H9 (cell line): ENCODE measurements at regions not wholly inside any gene's neighbourhood (a gene's known extent, or its start where the extent isn't known, plus 50 kb on each side); places are given as distances from the start of the nearest gene placed in this dataset.
"Not testable (repeated sequence)": the region's sequence is repeated elsewhere in the genome, so short reads cannot be mapped to it uniquely, and the experiment has no call there.

Source experiments
- DNase-seq: peaks from one replicate; pipeline ENCODE4 v3.0.0-alpha.2; 2017
- H2AFZ ChIP-seq: one replicate; pipeline ENCODE4 v1.6.1; 2013; ENCODE audit warnings: mild to moderate bottlenecking, low read length, control low read depth, moderate library complexity
- H2AK5ac ChIP-seq: 2 replicates; pipeline ENCODE4 v1.6.1; 2013; ENCODE audit warnings: low read length, control low read depth, mixed read lengths; ENCODE audit not compliant: insufficient read length
- H2BK120ac ChIP-seq: one replicate; pipeline ENCODE4 v1.6.1; 2013; ENCODE audit warnings: low read depth, mild to moderate bottlenecking, low read length, control low read depth, inconsistent platforms; ENCODE audit not compliant: poor library complexity, severe bottlenecking
- H2BK12ac ChIP-seq: 2 replicates; pipeline ENCODE4 v1.6.1; 2013; ENCODE audit warnings: low read length, control low read depth, mixed read lengths, low read depth; ENCODE audit not compliant: insufficient read length
- H2BK15ac ChIP-seq: 2 replicates; pipeline ENCODE4 v1.6.1; 2013; ENCODE audit warnings: low read depth, low read length, control low read depth
- H2BK20ac ChIP-seq: one replicate; pipeline ENCODE4 v1.6.1; 2013; ENCODE audit warnings: low read depth, mild to moderate bottlenecking, low read length, control low read depth, inconsistent platforms; ENCODE audit not compliant: poor library complexity, severe bottlenecking
- H2BK5ac ChIP-seq: 2 replicates; pipeline ENCODE4 v1.6.1; 2013; ENCODE audit warnings: low read length, control low read depth, mixed read lengths; ENCODE audit not compliant: insufficient read length
- H3K14ac ChIP-seq: 2 replicates; pipeline ENCODE4 v1.6.1; 2013; ENCODE audit warnings: low read length, control low read depth; ENCODE audit not compliant: insufficient read depth
- H3K18ac ChIP-seq: 2 replicates; pipeline ENCODE4 v1.6.1; 2013; ENCODE audit warnings: low read depth, mild to moderate bottlenecking, mixed read lengths, low read length, control low read depth; ENCODE audit not compliant: insufficient read length
- H3K23ac ChIP-seq: 2 replicates; pipeline ENCODE4 v1.6.1; 2013; ENCODE audit warnings: low read length, control low read depth, mixed read lengths, low read depth; ENCODE audit not compliant: insufficient read length
- H3K23me2 ChIP-seq: 2 replicates; pipeline ENCODE4 v1.6.1; 2013; ENCODE audit warnings: low read depth, mild to moderate bottlenecking, mixed read lengths, low read length, control low read depth; ENCODE audit not compliant: insufficient read length, poor library complexity, severe bottlenecking
- H3K27ac ChIP-seq: 2 replicates; pipeline ENCODE4 v1.5.1; 2013; ENCODE audit warnings: low read length, control low read depth, mixed read lengths, low read depth; ENCODE audit not compliant: insufficient read length
- H3K27me3 ChIP-seq: 2 replicates; pipeline ENCODE4 v1.6.1; 2013; ENCODE audit warnings: low read length, control low read depth, inconsistent platforms; ENCODE audit not compliant: insufficient read depth
- H3K4ac ChIP-seq: 2 replicates; pipeline ENCODE4 v1.6.1; 2013; ENCODE audit warnings: low read depth, mild to moderate bottlenecking, control low read depth, inconsistent platforms, low read length, moderate library complexity
- H3K4me1 ChIP-seq: 2 replicates; pipeline ENCODE4 v1.6.1; 2013; ENCODE audit warnings: low read length, control low read depth, inconsistent platforms; ENCODE audit not compliant: insufficient read depth
- H3K4me2 ChIP-seq: 2 replicates; pipeline ENCODE4 v1.6.1; 2013; ENCODE audit warnings: low read length, control low read depth, mixed read lengths; ENCODE audit not compliant: insufficient read length, insufficient read depth
- H3K56ac ChIP-seq: 2 replicates; pipeline ENCODE4 v1.6.1; 2013; ENCODE audit warnings: low read depth, mild to moderate bottlenecking, mixed read lengths, low read length, control low read depth; ENCODE audit not compliant: insufficient read length
- H3K79me1 ChIP-seq: 2 replicates; pipeline ENCODE4 v1.6.1; 2013; ENCODE audit warnings: low read depth, mild to moderate bottlenecking, moderate library complexity, low read length, control low read depth, inconsistent platforms; ENCODE audit not compliant: insufficient read depth, poor library complexity, severe bottlenecking
- H3K79me2 ChIP-seq: 2 replicates; pipeline ENCODE4 v1.6.1; 2013; ENCODE audit warnings: low read length, control low read depth, inconsistent platforms; ENCODE audit not compliant: insufficient read depth
- H3K9ac ChIP-seq: 2 replicates; pipeline ENCODE4 v1.6.1; 2013; ENCODE audit warnings: low read length, control low read depth, mixed read lengths; ENCODE audit not compliant: insufficient read length; ENCODE audit errors: extremely low read depth
- H3K9me3 ChIP-seq: one replicate; pipeline ENCODE4 v1.6.1; 2013; ENCODE audit warnings: low read depth, low read length, inconsistent platforms; ENCODE audit not compliant: control insufficient read depth
- H3T11ph ChIP-seq: one replicate; pipeline ENCODE4 v1.6.1; 2013; ENCODE audit warnings: mild to moderate bottlenecking, low read length, control low read depth, inconsistent platforms
- H4K20me1 ChIP-seq: one replicate; pipeline ENCODE4 v1.6.1; 2013; ENCODE audit not compliant: control insufficient read depth, insufficient read length, insufficient read depth
- H4K5ac ChIP-seq: 2 replicates; pipeline ENCODE4 v1.6.1; 2013; ENCODE audit warnings: low read depth, mild to moderate bottlenecking, mixed read lengths, low read length, control low read depth; ENCODE audit not compliant: insufficient read length
- H4K8ac ChIP-seq: replicated peaks from 2 replicates; pipeline ENCODE4 v1.6.1; 2013; ENCODE audit warnings: low read length, control low read depth, mixed read lengths, low read depth; ENCODE audit not compliant: insufficient read length
- H4K91ac ChIP-seq: 2 replicates; pipeline ENCODE4 v1.6.1; 2013; ENCODE audit warnings: low read depth, mild to moderate bottlenecking, moderate library complexity, mixed read lengths, low read length, control low read depth; ENCODE audit not compliant: insufficient read length
- H3K27ac Mint-ChIP-seq, 3 experiments: 2 replicates in 2 of 3; 3 replicates in 1 of 3; pipeline ENCODE4 v1.8.0; 2020 to 2021; ENCODE audit warnings: mixed read lengths in 3 of 3, mild to moderate bottlenecking in 1 of 3, moderate library complexity in 1 of 3
- H3K27me3 Mint-ChIP-seq: 2 replicates; pipeline ENCODE4 v1.8.0; 2021; ENCODE audit warnings: low read depth, mild to moderate bottlenecking, moderate library complexity, mixed read lengths
- H3K36me3 Mint-ChIP-seq, 3 experiments: 2 replicates in 2 of 3; 3 replicates in 1 of 3; pipeline ENCODE4 v1.8.0; 2020 to 2021; ENCODE audit warnings: low read depth in 3 of 3, mixed read lengths in 3 of 3; ENCODE audit not compliant: insufficient read depth in 1 of 3
- H3K4me1 Mint-ChIP-seq, 2 experiments: 2 replicates each; pipeline ENCODE4 v1.8.0; 2020; ENCODE audit warnings: mixed read lengths in 2 of 2
- H3K4me3 Mint-ChIP-seq, 2 experiments: 2 replicates in 1 of 2; 3 replicates in 1 of 2; pipeline ENCODE4 v1.8.0; 2020 to 2021; ENCODE audit warnings: mild to moderate bottlenecking in 2 of 2, mixed read lengths in 2 of 2, moderate library complexity in 1 of 2
- H3K9me3 Mint-ChIP-seq, 2 experiments: 2 replicates in 1 of 2; 3 replicates in 1 of 2; pipeline ENCODE4 v1.8.0; 2020; ENCODE audit warnings: mild to moderate bottlenecking in 2 of 2, mixed read lengths in 2 of 2, moderate library complexity in 1 of 2
- CTCF ChIP-seq: fragments of 200-600 bp; sonication (generic); conservative IDR thresholded peaks from 3 replicates; pipeline ENCODE4 v1.8.0; 2021; ENCODE audit warnings: antibody characterized with exemption, mild to moderate bottlenecking
- WGBS: extraction: QIAGEN DNeasy Blood & Tissue Kit; methylation state at CpG from one replicate; pipeline ENCODE4 v1.1.7; 2013; ENCODE audit warnings: missing lambda C conversion rate, low lambda C conversion rate, mixed read lengths; ENCODE audit not compliant: insufficient read length; ENCODE audit errors: extremely low coverage; 5-methylcytosine and 5-hydroxymethylcytosine counted together

GRCh38 chr4:15336410-15337167, 91.2 kb upstream of the C1QTNF7 start:
- H2BK120ac ChIP-seq, result no peak overlapping the region
- no peak overlapping the region for H3K27ac ChIP-seq
- no peak overlapping the region for H4K5ac ChIP-seq
- H3K4me2 ChIP-seq, result no peak overlapping the region
- no peak overlapping the region for H4K91ac ChIP-seq
- DNase-seq, result peak; percentile 42
- H3K23me2 ChIP-seq, result no peaks in the 10 kb centered on the region
- no peak overlapping the region for H3K56ac ChIP-seq
- no CpG with 5 or more reads among the region's 8 CpGs for WGBS
- H3K18ac ChIP-seq, result no peak overlapping the region
- no peak overlapping the region for H2BK15ac ChIP-seq
- H2BK5ac ChIP-seq, result no peak overlapping the region
- Mint-ChIP-seq H3K4me3 (no peak overlapping the region; a peak in 1 of 5 replicates), H3K27ac (peak overlapping the region in 1 of 3 experiments; percentile 31; a peak in 1 of 7 replicates), H3K27me3 (peaks cover 2% of the 10 kb centered on the region; the same call in 1 of the 2 replicates), H3K36me3 (no peaks in the 10 kb centered on the region; a peak in 1 of 7 replicates), H3K4me1 (peaks cover 7 to 9% of the 10 kb centered on the region in 2 experiments; a peak in 3 of 4 replicates), H3K9me3 (peaks cover 0 to 2% of the 10 kb centered on the region in 2 experiments; a peak in 1 of 5 replicates)
- H3K4ac ChIP-seq, result no peak overlapping the region
- no peak overlapping the region for H2AK5ac ChIP-seq
- no peaks in the 10 kb centered on the region for H3K27me3 ChIP-seq
- H3K79me2 ChIP-seq, result no peaks in the 10 kb centered on the region
- H3K4me1 ChIP-seq, result 0 out of 2 replicates have a peak, but pooled peaks cover 2% of the 10 kb centered on the region
- H3K14ac ChIP-seq, result no peak overlapping the region
- H3K79me1 ChIP-seq, result no peaks in the 10 kb centered on the region
- H2BK20ac ChIP-seq, result no peak overlapping the region
- H3T11ph ChIP-seq, result no peak overlapping the region
- H3K9ac ChIP-seq, result no peak overlapping the region
- H3K9me3 ChIP-seq, result no peaks in the 10 kb centered on the region
- no peak overlapping the region for H2AFZ ChIP-seq
- H4K8ac ChIP-seq, result no peak overlapping the region
- no peak overlapping the region for H2BK12ac ChIP-seq
- H4K20me1 ChIP-seq, result no peaks in the 10 kb centered on the region
- H3K23ac ChIP-seq, result no peak overlapping the region
- no peak for TF ChIP-seq CTCF

- not testable (repeated sequence) for H3K9me3 ChIP-seq, H3K23me2 ChIP-seq, H4K8ac ChIP-seq, H2AK5ac ChIP-seq, DNase-seq, H3K4me3 Mint-ChIP-seq, H3K4ac ChIP-seq, H3T11ph ChIP-seq, H2BK15ac ChIP-seq, H4K91ac ChIP-seq, H3K4me1 Mint-ChIP-seq, H3K9me3 Mint-ChIP-seq, H3K27me3 Mint-ChIP-seq, H3K4me1 ChIP-seq, H2BK5ac ChIP-seq, H2BK20ac ChIP-seq, H3K9ac ChIP-seq, H3K36me3 Mint-ChIP-seq, H3K27ac Mint-ChIP-seq, H3K79me2 ChIP-seq, H2BK12ac ChIP-seq, H3K18ac ChIP-seq, H3K27me3 ChIP-seq, H3K14ac ChIP-seq, H2AFZ ChIP-seq, H3K4me2 ChIP-seq, H4K20me1 ChIP-seq, H4K5ac ChIP-seq, H2BK120ac ChIP-seq, H3K56ac ChIP-seq, H3K23ac ChIP-seq, H3K27ac ChIP-seq, H3K79me1 ChIP-seq
- no CpG with 5 or more reads among the region's 2 CpGs for WGBS
Measured at GRCh38 chr4:15337168-15337657, 90.6 kb upstream of the C1QTNF7 start.
